WTC11 (cell line): ENCODE measurements at regions not wholly inside any gene's neighbourhood (a gene's known extent, or its start where the extent isn't known, plus 50 kb on each side); places are given as distances from the start of the nearest gene placed in this dataset.

Experiments
- CREB1 ChIP-seq: sonication (generic); formaldehyde crosslinking; IDR thresholded peaks from 2 replicates; pipeline ENCODE4 v1.8.0; 2023; ENCODE audit warnings: mild to moderate bottlenecking, missing genetic modification reagents
- CREM ChIP-seq: sonication (generic); formaldehyde crosslinking; IDR thresholded peaks from 2 replicates; pipeline ENCODE4 v1.8.1; 2022; ENCODE audit warnings: mild to moderate bottlenecking, missing genetic modification reagents, moderate library complexity
- FOXK1 ChIP-seq: sonication (generic); formaldehyde crosslinking; IDR thresholded peaks from 2 replicates; pipeline ENCODE4 v1.8.0; 2022; ENCODE audit warnings: mild to moderate bottlenecking, moderate library complexity, missing genetic modification reagents
- TP53 ChIP-seq: sonication (generic); formaldehyde crosslinking; IDR thresholded peaks from 2 replicates; pipeline ENCODE4 v1.8.1; 2023; ENCODE audit warnings: mild to moderate bottlenecking, missing genetic modification reagents
- USF2 ChIP-seq: sonication (generic); formaldehyde crosslinking; IDR thresholded peaks from 2 replicates; pipeline ENCODE4 v1.8.1; 2023; ENCODE audit warnings: mild to moderate bottlenecking, missing genetic modification reagents, moderate library complexity
- ZNF281 ChIP-seq: sonication (generic); formaldehyde crosslinking; IDR thresholded peaks from 2 replicates; pipeline ENCODE4 v1.8.0; 2023; ENCODE audit warnings: mild to moderate bottlenecking, missing genetic modification reagents
- ZNF317 ChIP-seq: sonication (generic); formaldehyde crosslinking; IDR thresholded peaks from 2 replicates; pipeline ENCODE4 v1.8.1; 2023; ENCODE audit warnings: low read depth, mild to moderate bottlenecking, moderate library complexity, missing genetic modification reagents, borderline replicate concordance

- TF ChIP-seq ZNF281 (CRISPR knock-in tag) (no peak), ZNF317 (CRISPR knock-in tag) (no peak), USF2 (CRISPR knock-in tag) (no peak), CREM (no peak), TP53 (no peak), CREB1 (CRISPR knock-in tag) (no peak), FOXK1 (CRISPR knock-in tag) (no peak)
Observed at GRCh38 chrX:96566878-96567277, 117.8 kb upstream of the DIAPH2 start.
